HG02642 (cell line): ENCODE measurements at regions not wholly inside any gene's neighbourhood (a gene's known extent, or its start where the extent isn't known, plus 50 kb on each side); places are given as distances from the start of the nearest gene placed in this dataset.

Source experiments
- ATAC-seq: cut with Tn5 transposase; IDR thresholded peaks from one replicate; pipeline ENCODE4 v1.9.1; 2021; ENCODE audit warnings: mild to moderate bottlenecking; ENCODE audit not compliant: unreplicated experiment, poor library complexity

DNA sequence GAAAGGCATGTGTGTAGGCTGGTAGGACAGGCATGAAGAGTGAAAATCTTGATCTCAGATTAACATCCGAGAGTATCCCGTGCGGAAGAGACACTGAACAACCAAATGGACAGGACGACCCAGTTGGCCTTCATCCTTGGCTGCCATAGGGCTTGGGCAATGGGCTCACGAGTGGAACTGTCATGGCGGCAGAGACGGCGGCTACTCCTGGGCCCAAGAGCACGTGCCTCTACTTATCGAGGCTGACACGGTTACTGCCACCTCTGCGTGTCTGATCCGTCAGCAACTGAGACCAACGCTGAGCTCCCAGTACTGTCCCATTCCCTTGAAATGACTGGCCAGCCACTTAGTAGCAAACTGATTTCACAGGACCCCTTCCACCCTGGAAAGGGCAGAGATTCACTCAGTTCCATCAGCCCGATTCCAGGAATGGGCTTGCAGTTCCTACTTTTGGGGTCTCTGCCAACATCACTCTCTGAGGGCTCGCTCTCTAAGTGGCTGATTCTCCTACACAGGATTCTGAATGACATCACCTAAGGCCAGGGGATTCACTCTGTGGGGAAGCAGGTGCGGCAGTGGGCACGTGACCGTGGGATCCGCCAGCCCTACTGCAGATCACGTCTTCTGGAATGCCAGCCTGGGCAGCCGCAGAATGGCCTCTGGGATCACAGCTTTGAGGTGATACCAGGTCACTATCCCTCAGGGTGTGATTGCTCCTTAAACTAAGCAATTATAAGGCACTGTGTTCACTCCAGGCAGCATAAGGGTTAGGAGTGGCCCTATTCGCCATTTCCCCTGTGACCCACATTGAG, 97.8 kb downstream of the RPS6KA4 start:
- ATAC-seq: no peak

DNA sequence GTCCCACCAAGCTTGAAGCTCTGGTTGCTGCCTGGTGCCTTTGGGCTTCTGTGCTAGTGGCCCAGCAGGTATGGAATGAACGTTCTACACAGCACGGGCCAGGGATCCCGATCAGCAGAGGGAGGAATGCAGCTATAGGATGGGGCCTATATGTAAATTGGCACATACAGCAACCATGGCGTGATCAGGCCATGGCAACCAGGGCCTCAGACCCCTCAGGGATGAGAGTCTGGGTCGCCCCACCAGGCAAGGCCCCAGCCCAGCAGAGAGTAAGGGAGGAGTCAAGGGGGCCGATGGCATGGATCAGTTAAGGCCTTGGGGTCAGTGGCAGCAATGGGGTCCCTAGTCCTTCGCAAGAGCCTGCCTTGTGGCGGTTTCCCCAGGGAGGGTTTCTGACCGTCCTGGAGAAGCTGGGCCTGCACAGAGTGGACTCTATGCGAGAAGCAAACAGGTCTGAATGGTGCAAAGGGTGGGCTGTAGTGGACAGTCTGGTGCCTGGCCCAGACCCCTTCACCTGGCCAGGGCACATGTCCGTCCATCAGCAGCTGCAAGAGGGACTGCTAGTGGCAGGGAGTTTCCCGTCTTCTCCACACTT, 98.2 kb upstream of the SLC22A11 start:
- no peak for ATAC-seq

DNA sequence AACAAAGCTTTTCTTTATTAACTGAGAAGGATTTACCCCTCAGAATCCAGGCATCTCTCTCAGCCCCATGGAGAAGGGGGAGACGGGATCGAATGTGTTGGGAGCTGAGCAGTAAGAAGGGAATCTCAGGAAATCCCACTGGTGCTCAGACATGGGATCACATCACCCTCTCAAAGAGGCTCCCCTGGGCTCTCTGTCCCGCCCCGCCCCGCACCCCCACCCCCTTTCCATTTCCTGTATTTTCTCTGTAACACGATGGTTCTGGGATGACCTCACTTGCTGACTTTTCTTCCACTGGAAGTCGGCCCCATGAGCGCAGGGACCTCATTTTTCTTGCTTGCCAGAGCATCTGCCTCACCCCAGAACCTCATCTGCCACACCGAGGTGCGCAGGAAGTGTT, 96.7 kb upstream of the SLC22A11 start:
- no peak for ATAC-seq

DNA sequence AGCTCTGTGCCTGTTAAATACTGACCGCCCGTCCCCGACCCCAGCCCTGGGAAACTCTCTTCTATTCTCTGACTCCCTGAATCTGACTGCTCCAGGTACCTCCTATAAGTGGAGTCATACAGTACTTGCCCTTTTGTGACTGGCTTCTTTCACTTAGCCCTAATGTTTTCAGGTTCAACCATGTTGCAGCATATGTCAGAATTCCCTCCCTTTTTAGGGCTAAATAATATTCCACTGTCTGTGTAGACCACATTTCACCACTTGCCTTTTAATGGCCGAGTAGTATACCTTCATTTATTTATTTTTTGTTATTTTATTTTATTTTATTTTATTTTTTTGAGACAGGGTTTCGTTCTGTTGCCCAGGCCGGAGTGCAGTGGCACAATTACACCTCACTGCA, 96.1 kb upstream of the SLC22A11 start:
- no peak for ATAC-seq

DNA sequence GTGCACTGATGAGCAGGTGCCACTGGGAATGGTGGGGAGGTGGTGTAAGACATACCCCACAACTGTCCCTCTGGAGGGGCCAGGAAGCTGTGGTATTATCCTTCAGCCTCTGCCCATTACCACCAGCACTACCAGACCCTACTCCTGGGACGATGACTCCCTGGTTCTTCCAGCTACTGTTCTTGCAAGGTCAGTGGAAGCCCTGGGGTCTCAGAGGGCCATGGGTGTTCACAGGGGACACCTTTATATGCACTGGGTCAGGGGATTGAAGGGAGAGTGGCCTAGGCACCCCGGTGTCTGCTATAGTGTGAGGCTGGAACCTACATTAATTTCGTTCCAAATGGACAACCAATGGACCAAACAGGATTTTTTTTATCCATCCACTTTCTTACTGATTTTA, 94.7 kb upstream of the SLC22A11 start:
- no peak for ATAC-seq

DNA sequence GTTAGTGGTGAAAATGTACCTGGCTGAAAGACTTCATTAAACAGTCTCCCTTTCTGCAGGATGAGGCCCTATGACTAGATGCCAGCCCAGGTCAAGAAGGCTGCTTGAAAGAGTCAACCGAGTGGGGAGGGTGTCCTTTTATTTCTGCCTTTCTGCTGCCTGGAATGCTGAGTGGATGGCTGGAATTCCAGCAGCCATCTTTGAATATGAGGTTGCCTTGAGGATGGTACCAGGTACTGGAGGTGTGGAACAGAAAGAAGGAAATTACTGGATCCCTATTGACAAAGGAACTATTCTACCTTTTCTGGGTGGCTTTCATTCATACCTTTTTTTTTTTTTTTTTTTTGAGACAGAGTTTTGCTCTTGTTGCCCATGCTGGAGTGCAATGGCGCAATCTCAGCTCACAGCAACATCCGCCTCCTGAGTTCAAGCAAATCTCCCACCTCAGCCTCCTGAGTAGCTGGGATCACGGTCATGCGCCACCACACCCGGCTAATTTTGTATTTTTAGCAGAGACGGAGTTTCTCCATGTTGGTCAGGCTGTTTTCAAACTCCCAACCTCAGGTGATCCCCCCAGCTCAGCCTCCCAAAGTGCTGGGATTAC, 89.5 kb upstream of the SLC22A11 start:
- no peak for ATAC-seq

DNA sequence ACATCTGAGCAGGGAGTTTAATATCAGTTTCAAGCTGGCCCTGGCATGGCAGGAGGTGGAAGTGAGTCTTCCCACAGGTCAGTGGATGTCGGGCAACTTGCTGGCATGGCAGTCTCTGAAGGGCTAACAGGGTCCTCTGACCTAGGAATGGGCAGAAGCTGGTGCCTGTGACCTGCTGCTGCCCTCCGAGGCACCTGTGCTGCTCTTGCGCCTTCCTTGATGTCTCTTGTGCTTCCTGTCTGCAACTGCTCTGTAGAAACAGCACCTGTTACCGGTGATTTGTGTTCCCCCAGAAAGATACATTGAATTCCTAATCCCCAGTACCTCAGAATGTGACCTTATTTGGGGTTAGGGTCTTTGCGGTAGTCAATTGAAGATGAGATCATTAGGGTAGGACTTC, 86.5 kb upstream of the SLC22A11 start:
- no peak for ATAC-seq

DNA sequence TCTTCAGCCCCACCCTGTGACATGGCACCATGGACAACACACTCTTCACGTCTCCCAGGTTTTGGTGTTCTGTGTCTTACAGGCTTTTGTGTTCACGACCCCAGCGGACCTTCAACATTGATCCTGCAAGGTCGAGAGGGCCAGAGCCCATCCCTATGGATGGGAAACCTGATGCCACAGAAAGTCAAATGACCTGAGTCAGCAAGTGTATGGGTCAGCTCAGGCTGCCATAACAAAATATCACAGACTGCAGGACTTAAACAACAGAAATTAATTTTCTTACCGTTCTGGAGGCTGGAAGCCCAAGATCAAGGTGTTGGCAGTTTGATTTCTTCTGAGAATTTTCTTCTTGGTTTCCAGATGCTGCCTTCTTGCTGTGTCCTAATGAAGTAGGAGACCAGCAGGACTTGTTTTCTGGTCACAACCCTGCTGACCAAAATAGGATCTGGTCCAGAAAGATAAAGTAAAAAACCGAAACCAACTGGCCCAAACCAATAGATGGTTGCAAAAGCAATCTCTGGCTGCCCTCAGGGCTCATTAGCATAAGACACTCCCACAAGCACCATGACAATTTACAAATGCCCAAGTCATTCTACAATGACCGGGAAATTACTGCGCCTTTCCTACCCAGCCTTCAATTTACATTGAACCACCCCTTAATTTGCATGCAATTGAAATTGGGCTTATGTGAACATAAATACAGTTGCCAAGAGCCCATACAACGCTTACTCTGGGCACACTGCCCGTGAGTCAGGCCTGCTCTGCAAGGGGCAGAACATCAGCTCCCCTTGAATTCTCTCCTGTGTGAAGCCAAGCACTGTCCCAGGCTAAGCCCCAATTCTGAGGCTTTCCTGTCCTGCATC, 82.9 kb upstream of the SLC22A11 start:
- no peak for ATAC-seq

DNA sequence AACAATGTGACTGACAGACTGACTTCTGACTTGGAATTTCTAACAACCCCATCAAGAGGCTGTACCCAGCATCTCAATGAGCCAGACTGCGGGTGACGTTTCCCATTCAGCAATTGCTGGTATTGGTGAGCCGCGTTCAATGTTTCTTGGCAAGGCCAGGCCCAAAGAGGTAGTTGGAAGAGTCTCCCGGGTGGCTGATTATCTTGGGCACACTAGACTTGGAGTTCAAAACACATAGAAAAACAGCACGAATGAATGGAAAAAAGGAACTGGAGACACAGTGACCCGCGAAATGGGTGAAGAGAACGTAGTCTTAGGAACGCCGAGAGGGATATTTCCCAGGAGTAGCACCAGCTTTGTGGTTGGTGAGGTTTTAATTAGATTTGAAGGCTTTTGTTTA, 81.1 kb upstream of the SLC22A11 start:
- no peak for ATAC-seq

DNA sequence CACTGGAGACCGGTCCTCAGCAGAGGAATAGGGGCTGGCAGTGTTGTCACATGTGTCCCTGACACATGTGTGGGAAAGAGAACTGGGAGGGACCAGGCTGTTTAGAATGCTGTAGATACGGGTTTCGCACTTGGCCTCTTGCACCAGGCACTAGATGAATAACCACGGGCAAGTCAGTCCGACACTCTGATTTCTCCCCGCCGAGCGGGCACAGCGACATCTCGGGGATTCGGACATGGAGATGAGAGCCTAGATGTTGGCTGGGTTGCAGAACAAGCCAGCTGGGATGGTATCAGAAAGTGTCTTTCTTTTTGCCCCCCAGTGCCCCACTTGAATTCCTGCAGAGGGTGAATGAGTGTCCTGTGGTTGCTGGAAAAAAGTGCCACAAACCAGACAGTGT, 80.6 kb upstream of the SLC22A11 start:
- ATAC-seq: no peak

DNA sequence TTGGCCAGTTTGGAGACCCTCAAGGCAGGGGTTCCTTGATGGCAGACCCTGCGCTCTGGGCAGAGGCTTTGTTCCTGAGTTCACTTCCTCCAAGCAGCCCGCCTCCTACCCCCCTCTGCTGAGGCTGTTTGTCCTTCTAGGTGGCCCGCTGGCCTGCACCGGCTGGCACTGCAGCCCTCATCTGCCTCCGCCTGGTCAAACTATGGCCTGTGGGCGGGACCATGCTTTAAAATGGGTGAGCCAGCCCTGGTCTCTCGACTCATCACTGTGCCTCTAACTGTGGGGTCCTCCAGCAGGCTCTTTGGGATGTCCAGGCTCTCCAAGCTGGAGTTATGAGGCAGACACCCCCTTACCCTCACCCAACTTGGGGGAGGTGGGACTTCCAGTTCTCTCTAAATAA, 78.9 kb upstream of the SLC22A11 start:
- no peak for ATAC-seq

DNA sequence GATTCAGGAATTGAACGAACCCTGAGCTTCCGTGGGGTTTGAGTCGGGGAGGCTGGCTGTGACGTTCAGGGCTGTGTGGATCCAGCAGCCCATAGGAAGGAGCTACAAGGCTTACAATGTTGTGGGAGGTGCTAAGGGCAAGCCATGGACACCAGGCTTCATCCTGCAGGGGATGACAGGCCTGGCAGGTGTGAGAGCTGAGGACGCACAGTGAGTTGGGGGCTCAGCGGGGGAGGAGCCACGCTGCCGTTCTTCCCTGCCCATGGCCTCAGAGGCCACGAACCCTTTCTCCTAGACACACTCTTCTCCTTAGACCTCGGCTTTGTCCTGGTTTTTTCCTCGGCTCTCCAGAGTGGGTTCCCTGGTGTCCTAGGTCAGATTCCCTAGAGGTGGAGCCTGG, 78.1 kb upstream of the SLC22A11 start:
- ATAC-seq: no peak

DNA sequence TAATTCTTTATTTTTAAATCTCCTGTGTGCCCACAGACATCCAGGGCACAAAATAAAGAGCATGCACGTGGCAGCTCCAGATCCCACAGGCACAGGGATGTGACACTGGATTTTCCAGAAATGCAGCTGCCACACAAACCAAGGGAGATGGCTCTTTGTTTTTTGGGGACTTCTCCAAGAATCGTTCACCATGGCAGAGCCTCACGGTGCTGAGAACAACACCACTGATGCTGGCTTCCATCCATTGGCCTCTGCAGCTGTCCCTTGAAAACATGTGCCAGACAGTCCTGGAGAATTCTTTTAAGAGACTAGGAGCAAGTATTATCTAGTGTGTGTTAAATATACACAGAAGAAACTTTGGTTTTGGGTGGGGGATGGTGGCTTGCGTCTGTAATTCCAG, 73.2 kb upstream of the SLC22A11 start:
- ATAC-seq: no peak

DNA sequence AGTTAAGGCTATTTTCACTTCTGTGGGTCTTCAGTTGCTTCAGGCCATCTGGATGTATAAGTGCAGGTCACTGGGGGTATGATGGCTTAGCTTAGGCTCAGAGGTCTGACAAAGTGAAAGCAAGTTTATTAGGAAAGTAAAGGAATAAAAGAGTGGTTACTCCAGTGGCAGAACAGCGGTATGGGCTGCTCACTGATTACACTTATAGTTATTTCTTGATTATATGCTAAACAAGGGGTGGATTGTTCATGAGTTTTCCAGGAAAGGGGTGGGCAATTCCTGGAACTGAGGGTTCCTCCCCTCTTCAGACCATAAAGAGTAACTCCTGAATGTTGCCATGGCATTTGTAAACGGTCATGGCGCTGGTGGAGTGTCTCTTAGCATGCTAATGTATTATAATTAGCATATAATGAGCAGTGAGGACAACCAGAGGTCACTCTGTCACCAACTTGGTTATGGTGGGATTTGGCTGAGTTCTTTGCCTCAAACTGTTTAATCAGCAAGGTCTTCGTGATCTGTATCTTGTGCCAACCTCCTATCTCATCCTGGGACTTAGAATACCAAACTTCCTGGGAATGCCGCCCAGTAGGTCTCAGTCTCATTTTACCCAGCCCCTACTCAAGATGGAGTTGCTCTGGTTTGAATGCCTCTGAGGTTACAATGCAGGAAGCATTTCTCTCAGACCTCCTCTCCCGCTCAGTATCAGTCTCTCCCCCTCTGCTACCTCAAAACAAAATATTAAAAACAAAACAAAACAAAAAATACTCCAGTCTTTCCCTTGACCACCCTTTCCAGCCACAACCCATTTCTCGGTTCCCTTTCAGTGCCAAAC, 71.3 kb upstream of the SLC22A11 start:
- ATAC-seq: no peak

DNA sequence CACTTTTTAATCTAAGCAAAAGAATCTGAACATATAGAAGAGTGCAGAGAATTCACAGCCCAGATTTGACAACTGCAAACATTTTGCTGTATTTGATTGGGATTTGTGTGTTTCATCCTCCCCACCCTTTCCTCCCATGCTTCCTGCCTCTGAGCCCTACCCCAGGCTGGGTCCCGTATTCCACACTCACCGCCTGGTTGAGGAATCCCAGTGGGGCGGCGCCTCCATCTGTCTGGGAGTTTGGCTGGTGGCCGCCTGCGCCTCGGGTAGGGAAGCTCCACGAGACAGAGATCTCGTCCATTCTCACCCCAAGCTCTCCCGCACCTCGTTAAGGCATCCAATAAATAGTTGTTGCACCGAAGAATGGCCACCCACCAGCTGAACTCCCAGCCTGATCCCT, 70.7 kb upstream of the SLC22A11 start:
- ATAC-seq: no peak

DNA sequence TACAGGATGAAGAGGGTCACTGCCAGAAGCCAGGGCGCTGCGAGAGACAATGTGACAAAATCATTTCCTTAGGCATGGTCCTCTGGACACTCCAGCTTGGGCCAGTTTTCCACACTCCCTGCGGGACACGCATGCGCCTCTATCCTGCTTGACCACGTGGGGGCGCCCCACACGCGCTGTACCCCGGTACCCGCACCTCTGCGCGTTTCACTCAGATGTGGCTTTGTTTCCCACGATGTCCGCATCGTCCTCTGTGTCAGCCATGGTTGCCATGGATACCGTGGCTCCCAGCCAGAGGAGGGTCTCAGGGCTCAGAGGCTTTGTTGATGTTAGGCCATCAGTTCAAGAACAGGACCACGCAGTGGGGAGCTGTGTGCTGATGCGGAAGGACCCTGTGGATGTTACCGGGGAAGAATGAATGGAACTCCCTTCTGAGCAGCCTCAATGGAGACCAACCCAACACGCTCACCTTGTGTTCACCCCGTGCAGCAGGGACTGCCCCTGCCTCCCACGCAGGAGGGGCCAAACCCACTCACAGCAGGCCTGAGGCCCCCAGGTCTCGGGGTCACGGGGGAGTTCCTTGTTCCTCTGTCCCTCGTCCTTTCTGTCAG, 65.8 kb upstream of the SLC22A11 start:
- ATAC-seq: no peak

DNA sequence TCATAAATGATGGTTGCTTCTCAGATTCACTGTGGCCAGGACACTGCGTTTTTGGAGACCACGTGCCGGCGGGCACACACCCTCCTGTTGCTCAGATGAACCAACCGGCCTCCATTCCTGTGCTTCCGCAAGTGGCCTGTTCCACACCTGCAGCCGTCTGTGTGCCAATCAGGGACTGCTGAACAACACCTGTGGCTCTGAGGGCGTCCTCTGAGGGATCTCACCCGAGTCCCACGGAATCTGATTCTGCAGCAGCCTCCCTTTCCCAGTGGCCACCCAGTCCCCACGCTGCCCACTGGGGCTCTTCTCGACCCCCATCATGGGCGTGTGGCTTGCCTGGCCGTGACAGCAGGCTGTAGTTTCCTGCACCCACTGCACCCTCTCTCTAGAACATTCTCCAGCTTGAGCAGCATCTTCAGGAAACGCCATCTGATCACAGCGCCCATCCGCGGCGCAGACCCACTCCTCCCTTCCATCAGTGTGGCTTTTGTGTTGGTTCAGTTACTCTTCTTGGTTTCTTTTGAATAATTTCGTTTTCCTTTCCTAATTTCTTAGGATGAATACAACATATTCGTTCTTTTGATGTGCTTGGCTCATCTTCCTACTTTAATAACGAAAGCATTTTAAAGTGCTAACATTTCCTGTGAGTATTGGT, 65.1 kb upstream of the SLC22A11 start:
- ATAC-seq: no peak

DNA sequence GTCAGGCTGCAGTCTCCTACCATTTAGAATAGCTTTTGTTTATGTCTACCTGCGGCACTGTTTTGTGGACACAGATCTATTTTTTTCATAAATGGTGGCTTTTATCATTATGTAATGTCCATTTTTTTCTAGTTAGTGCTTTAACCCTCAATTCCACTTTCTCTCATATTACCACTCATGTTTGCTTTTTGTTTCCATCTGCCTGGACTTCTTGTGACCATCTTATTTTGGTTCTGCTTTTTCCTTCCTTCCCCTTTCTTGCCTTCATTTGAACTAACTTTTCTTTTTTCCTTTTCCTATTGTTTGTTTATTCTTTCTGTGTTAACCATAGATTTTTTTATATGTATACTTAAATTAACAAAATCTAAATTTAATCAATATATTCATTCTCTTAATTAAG, 63.2 kb upstream of the SLC22A11 start:
- no peak for ATAC-seq

DNA sequence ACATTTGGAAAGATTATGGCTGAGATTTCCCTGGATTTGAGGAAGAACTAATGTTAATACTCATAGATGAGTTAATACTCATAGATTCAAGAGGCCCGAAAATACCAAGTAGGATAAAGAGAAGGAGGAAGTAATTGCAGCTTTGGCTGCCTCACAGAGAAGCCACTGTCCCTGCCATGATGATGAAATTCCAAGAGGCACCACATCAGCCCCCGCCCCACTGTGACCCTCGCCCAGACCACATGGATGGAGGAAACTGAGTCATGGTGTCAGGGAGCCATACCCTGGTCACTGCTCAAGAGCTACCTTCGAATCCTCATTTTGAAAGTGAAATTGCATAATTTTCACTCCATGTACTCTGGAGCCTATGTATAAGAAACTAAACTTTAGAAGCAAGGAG, 57.6 kb upstream of the SLC22A11 start:
- ATAC-seq: no peak
